ENCODE measurements at regions not wholly inside any gene's neighbourhood (a gene's known extent, or its start where the extent isn't known, plus 50 kb on each side); places are given as distances from the start of the nearest gene placed in this dataset.
"Not testable (repeated sequence)": the region's sequence is repeated elsewhere in the genome, so short reads cannot be mapped to it uniquely, and the experiment has no call there.

DNA sequence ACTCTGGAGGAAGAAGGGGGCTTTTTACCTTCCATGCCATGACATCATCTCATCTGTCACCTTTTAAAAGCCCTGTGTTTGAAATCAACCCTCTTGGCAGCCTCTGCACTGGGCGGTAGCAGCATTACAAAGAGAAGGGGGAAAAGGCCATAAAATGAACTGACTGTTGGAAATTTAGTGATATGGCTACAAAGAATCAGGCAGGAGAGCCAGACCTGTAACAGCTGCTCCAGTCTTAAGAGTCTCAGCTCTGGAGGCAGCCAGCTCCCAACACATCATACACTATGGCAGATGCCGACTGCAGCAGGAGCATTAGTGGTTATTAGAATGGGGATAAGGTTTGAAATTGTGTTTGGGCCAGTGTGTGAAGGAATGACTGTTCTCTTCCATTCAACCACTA lies 257.5 kb downstream of the DMAC1 start:
- DNase-seq = no peak

DNA sequence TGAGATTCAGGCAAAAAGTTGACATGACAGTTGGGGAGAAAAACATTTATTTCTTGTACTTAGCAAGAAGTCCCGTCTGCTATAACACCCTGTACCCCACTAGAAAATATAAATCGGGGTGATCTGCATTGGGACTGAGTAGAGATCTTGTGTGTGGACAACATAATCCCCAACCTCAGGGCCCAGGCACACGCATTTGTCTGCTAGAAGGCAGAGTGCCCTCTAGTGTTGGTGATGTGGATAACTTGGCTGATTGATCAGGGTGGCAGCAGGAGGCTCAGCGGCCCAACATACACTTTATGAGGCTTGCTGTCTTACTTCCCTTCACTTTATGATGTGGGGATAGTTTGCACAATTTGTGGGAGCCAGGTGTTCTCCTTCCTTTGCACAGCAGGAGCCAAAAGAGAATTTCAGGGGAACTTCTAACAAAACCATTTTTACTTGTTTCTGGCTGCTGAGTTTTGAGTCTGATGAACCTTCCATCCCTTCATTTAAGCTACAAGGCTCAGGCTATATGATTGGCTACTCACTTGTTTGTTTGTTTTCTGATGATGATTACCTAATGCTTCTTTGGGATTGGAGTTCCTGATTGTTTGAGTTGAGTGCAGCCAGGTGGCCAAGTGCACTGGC lies 263.2 kb downstream of the DMAC1 start:
- no peak for DNase-seq

DNA sequence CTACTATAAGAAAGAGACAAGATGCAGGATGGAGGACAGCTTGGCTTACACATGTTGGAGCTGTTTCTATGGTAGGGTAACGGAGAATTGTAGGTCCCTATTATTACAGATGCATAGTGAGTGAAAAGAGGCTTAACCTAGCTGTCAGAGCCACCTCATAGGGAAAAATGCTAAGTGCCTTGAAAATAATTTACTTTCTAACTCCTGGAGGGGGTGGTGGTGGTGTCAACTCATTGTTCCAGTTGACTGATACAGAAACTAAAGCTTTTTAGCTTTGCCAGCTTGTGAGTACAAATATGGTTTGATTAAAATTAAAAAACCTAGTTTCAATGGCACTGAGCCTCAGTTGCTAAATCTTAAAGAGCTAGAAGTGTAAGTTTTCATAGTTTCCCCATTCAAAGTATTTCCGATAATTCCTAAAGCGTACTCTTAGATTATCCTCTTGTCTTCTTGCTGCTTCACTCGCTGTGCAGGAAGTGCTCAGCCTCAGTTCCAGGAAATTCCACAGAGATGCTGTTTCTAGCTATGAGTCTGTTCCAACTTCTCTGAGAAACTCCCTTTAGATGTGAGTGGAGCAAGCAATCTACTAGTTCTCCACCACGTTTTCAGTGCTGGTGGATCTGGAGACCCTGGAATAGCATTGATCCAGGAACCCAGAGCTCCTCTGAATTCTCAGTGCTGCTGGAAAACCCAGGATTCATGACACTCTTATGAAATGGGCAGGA lies 265.2 kb downstream of the DMAC1 start:
- no peak for DNase-seq

DNA sequence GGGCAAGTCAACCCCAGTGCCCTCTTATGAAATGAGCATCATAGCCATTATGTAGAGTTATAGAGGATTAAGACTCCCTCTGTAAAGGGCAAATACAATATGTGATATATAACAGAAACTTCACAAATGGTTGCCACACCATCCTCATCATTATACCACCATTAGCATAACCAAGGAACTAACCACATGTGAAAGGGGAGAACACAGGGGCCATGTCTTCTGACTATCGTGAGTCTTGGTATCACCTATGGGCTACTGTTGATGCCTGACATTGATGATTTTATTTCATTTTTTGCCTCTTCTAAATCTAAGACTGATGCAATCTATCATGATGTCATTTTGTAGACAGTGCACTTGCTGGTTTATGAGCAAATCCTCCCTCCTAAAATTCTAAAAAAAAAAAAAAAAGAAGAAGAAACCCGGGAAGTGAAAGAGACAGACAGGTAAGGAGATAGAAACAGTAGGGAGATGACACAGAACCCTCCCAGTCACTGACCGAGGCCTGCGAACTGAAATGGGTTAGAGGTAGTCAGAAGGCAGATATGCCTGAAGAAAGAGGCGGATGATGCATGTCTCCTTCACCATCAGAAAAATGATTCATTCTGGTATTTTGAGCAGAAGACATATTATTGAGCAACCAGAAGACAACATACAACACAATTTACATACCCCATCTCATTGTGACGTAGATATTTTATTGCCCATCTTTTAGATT lies 266.0 kb downstream of the DMAC1 start:
- DNase-seq = no peak

DNA sequence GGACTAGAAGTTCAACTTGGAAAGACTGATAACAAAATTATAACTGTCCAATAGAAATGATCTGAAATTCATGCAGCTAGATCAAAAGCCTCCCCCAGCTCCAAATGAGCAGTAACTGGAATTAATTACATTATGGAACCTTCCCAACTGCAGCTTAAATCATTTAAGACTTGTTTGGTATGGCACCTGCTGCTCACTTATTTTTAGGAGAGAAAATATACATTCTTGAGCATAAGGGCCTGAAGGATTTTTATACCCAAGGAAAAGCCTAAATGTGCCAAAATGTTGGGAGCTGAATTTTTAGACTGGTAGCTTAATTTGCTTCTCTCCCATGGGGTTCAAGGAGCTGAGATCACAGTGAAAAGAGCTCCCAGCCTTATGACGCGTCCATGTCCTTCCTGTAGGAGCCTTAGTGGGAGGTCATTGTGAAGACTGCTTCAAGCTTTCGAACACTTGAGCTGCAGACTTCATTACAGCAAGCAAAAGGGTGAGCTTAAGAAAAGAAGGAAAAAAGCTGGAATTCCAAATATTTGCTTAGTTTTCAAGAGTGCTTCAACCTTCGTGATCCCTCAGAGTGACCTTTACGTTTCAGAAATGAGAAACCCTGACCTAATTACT lies 276.0 kb downstream of the DMAC1 start:
- DNase-seq = no peak

DNA sequence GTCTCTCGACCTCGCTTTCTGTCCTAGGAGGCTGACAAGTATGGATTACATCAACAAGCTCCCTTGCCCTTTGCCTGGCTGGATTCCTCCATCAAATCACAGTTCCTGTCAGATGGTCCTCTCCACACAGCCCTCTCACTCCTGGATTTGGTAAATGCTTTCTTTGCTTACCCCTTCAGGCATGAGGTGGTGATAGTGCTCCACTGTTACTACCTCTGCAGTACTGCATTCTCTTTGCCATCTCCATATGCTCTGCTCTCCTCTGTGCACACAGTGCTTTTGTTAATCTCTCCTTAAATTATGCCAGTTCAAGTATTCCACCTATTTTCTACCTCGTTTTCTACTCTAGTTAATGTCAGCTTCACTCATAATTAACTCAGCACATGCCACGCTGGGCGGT lies 279.2 kb downstream of the DMAC1 start:
- DNase-seq = no peak

DNA sequence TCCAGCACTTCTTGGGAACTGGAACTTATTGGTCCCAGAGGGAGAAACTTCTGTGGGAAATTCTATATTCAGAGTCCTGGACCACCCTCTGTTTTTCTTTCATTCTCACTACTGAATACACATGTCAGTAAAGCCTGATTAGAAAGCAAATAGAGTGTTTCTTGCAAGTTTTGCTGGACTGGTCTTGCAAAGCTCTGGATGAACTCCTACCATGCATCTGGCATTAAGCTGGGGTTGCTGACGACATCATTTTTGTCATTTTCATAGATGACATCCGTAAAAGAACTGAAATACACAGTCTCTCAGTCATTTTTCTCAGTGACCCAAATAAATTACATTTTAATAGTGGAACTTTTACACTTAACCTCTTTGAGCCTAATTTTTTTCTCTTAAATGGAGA lies 283.2 kb downstream of the DMAC1 start:
- DNase-seq = no peak

DNA sequence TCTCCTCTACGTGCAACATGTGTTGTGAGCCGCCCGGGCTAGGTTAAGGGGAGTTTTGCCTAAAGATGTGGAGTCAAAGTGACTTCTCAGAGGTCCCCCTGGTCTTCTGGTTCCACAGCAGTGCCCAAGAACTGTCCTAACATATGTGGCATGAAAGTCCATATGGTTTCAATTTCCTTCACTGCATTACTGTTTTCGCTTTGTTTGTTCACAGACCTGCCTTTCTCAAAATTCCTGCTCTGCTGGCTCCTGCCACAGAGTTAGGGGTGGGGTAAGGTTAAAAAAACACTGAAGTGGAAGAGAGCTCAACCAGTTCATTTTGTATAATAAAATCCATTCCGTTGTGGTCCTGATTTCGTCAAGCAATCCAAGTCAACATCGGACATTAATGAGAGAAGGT lies 289.4 kb downstream of the DMAC1 start:
- no peak for DNase-seq

DNA sequence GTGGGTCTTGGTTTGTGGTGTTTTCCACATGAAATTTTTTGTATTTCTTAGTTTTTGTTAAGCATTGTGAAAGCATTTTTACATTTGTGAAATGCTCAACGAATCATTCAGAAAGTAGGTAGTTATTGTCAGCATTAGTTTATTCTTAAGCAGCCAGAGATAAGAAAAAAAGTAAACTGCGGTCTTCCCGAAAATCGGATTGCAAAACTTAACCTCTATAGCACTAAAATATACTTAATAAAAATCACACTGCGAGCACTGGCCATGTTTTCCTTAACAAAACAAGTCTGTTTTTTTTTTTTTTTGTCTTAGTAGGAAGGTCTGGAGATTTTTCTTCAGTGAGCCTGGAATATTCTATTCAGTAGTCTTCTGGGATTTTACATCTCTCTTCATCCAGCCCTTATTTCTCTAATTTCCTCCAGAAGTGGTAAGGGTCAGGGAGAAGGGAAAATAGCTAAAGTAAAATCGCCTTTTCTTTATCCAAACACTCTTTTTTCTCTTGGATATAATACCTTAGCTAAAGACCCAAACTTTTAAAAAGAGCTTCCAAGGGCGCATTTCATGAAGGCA lies 289.9 kb downstream of the DMAC1 start:
- no peak for DNase-seq

DNA sequence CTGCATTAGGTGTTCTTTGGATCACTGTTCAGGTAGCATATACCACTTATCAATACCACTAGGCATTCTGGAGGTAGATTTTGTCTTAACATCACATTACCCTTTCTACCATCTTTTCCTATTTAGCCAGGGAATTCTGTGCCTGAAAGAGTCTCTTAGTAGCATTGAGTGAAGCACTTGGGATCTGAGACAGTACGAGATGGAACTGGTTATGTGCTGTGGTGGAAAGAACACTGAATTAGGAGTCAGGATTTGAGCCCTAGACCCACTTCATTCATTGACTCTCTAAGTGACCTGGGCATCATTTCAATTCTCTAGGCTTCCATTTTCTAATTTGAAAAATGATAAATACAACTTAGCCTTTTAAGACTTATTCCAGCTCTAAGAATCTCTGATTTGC lies 291.1 kb downstream of the DMAC1 start:
- DNase-seq = no peak

DNA sequence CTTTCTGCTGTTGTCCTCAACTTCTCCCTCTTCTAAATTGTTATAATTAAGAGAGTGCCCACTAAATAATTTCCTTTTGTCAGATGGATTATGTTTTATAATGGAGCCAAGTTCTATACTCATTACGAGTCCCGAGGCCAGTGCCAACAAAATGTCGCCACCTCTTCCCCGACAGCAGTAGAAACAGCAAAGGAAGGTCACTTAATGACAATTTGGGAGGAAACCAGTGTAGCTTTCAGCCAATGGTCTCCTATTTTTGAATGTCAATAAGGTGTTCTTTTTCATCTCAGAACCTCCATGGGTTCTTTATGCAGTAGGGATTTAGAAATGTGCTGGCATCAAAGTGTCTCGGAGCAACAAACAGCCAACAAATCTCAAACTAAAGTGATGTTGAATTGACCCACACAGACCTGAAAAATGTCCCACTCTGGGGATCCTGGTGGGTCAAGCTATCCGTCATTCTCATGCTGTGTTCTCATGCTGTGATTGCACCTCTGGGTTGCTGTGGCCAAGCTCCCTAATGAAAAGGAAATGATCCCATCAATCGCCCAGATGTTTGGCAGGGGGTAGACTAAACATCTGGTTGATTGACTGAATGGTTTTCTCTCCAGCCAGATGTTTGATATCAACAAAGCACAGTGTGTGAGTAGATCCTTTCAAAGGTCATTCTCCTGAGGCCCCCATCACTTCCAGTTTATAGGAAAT lies 291.9 kb downstream of the DMAC1 start:
- DNase-seq = no peak

DNA sequence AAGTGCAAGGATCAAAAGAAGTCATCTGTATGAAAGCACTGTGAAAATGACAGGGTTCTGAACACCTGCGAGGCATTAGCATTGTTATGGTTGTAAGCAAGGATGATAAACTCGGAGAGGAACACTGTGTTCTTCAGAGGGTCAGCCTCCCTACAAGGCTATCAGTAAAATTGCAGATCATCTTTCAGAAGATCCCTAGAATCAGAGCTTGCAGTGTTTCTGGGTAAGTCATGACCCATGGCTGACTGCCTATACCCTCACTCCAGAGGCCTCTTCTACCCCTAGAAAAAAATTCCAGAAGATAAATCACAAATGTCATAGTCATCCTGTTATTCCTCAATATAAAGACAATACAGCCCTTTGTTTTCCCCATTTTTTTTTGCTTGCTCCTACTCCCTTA lies 292.6 kb downstream of the DMAC1 start:
- DNase-seq = no peak

DNA sequence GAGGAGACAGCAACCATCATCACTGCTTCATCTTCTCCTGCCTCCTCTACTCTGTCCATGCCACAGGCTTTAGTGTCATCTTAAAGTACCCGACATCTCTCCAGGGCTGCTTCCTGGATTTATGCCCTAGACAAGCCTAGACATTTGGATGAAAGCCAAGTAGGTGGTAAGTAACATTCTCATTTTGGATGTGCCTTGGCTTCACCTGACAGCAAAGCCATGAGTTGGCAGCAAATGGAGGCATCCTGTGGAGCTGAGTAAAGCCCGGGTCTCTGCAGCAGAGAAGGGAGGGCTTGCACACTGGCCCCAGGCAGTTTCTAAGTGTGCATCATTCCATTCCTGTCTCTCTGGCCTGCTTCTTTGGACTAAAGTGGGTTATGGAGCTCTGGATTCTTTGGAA lies 299.1 kb downstream of the DMAC1 start:
- no peak for DNase-seq

DNA sequence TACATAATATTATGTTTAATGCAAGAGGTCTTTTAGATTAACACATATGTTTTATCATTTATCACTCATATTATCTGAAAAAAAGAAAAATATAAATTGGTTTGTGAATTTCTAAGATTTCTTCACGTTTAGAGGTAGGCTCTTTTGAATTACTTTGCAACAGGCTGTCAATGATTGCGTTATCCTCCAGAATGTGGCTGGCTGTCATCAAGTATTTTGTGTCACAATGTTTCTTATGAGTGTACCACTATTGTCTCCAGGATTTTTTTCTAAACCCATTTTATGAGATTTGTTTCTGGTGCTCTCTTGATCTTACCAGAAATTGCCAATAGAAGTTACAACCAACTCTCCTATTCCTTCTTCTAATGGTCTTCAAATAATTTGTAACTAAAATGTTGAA lies 307.9 kb downstream of the DMAC1 start:
- no peak for DNase-seq

DNA sequence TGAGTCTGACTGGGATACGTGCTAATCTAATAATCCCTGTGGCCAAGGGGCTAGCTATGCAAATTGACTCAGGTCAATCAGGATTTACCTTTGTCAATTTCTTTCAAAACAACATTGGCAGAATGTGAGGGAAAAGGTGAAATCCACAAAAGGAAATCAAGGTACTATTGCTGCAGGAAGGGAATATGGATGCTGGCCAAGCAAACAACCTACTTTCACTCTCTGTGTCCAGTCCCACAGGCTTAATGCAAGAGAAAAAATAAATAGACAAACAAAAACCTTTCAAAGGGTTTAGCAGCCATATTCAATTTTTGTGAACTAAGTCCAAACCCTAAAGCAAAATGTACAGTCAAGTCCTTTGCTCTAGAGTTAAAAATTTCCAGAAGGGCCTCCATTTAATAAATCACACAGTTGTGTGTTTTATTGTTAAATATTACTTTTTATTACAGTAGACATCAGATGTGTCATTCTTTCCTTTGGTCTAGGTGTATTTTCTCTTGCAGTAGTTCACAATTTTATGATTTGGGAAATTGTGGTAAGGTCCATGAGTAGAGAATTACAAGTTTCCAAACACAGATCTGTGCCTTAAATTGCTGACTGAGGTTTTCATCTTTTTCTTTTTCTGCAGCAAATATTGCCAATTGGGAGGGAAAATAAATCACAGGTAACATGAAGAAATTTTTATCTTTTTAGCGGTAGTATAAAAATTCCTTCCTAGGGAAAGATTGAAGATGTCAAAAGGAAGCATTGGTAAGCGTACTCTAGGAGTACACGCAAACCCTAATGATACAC lies 309.1 kb downstream of the DMAC1 start:
- no peak for DNase-seq

DNA sequence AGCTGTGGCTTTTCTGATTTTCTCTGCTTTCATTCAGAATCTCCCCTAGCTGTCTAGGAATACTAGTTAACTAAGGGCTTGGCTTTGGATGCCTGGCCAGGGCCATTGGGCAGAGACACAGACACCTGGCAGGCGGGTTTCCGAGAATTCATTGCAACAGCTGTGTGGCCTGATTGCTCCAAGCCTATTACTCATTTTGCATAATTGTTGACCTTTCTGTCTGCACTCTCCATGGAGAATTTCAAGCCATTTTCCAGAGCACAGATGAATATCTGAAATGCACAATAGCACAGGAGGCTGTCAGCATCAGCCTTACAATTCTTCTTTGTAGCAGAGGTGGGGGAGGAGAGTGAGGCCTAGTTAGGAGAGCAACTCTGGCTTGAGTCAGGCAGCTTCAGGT lies 310.5 kb downstream of the DMAC1 start:
- DNase-seq = no peak

DNA sequence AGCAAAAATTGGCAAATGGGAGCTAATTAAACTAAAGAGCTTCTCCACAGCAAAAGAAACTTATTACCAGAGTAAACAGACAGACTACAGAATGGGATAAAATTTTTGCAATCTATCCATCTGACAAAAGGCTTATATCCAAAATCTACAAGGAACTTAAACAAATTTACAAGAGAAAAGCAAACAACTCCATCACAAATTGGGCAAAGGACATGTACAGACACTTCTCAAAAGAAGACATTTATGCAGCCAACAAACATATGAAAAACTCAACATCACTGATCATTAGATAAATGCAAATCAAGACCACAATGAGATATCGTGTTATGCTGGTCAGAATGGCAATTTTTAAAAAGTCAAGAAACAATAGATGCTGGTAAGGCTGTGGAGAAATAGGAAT lies 315.6 kb downstream of the DMAC1 start:
- not testable (repeated sequence) for DNase-seq

DNA sequence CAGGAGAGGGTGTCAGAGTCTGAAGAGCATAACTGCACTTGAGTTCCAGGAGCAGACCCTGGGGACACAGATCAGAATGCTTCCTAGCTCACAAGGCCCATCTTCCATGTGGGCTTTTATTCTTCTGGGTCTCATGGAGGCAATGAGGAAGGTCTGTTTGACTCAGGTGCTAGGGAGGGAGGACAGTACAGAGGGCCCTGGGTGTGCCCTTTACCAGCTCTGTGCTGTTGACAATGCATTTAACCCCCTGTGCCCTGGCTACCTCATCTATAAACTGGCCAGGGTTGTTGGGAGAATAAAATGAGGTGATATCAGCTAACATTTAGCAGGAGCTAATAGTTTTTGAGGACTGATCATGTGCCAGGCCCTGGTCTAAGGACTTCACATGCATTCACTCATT lies 318.0 kb downstream of the DMAC1 start:
- DNase-seq = no peak

DNA sequence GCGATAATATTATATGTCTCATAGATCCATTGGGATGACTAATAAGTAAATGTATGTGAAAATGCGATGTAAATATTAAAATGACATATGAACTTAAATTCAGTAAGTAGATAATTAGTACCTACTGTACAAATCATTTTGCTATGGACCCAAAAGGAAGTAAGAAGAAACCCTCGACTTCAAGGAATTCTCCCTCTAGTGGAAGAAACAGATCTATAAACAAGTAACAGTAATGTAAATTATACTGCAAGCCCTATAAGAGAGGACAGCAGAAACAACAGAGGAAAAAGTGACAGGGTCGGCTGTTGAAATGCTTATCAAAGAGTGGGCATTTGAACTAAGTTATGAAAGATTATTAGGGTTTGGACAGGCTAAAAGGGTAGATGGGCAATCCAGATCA lies 320.3 kb downstream of the DMAC1 start:
- DNase-seq = no peak

DNA sequence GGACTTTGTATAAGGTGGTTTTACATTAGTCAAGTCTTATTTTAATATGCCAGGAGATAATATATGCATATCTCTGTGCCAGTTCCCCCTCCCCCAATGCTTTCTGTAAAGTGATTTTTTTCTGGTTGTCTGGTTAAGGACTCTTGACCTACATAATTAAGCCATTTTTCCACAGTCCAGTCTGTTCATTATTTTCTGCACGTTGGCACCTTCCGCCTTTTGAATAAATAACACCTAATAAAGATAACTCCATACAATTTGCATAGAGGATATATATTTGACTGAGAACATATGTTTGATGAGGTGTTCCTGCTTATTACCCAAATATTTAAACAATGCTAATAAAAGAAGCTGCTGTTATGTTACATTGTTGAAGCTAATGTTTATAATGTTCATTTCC lies 320.9 kb downstream of the DMAC1 start:
- DNase-seq = no peak

DNA sequence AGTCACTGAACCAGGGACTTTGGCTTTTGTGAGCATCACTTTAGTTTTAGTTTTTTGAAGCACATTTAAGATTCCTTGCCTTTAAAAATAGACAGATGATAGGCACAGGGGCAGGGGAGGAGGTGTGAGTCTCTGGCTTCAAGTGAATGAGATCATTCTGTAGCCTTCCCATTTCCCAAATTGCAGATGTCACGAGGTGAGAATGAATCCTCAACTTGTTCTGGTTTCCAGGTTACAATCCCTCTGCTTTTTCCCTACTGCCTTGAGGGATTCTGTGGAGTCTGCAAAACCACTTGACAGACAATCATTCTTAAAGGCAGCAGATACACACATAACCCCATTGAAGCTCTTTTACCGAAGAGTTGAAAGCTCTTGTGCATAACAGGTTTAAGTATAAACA lies 332.4 kb downstream of the DMAC1 start:
- no peak for DNase-seq

DNA sequence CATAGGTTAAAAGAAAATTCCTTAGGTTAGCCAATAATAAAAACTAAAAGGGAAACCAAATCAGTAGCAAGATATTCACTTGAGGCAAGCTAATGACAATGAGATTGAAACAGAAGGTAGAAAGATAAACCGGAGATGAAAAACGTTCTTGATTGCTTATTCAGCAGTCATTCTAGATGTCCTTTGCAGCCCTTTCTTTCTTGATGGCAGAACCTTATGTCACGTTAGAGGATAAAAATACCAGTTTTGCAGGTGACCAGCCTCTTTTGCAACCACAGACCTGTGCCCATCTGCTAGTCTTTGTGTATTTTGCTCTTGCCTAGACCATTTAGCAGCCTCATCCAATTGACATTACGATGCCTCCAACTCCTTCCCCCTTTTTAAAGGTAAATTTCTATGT lies 337.8 kb downstream of the DMAC1 start:
- no peak for DNase-seq
